Brain microvascular endothelial cell (primary cell): ENCODE measurements at regions not wholly inside any gene's neighbourhood (a gene's known extent, or its start where the extent isn't known, plus 50 kb on each side); places are given as distances from the start of the nearest gene placed in this dataset.

ENCODE experiments used
- DNase-seq: peaks from one replicate; pipeline ENCODE4 v3.0.0-alpha.2; 2020
- H3K27ac ChIP-seq: fragments of 250-450 bp; sonication (Bioruptor Pico); 2 replicates; pipeline ENCODE4 v1.5.1; 2020; ENCODE audit warnings: mild to moderate bottlenecking, moderate library complexity
- H3K27me3 ChIP-seq: fragments of 250-450 bp; sonication (Bioruptor Pico); replicated peaks from 2 replicates; pipeline ENCODE4 v1.5.1; 2020; ENCODE audit warnings: mild to moderate bottlenecking
- H3K36me3 ChIP-seq: fragments of 250-450 bp; sonication (Bioruptor Pico); replicated peaks from 2 replicates; pipeline ENCODE4 v1.5.1; 2020; ENCODE audit warnings: mild to moderate bottlenecking
- H3K4me3 ChIP-seq: 2 replicates; pipeline ENCODE4 v1.5.1; 2011; ENCODE audit warnings: low read depth, mild to moderate bottlenecking, control low read depth, low read length, moderate library complexity
- CTCF ChIP-seq: IDR thresholded peaks from 2 replicates; pipeline ENCODE4 v1.5.1; 2011; ENCODE audit warnings: low read depth, mild to moderate bottlenecking, moderate library complexity, low read length, control low read depth, inconsistent platforms; ENCODE audit errors: missing control alignments
- in situ Hi-C: cut with HindIII; loops from 2 replicates; pipeline ENCODE4 v1.10.0; 2017; ENCODE audit warnings: low sequenced_read_pairs, low pct_ligation_motif_present

- TF ChIP-seq CTCF = no peak
Measured at GRCh38 chr7:124089621-124090020, 56.8 kb upstream of the TMEM229A start.

GRCh38 chr7:124088590-124088989 lies 55.7 kb upstream of the TMEM229A start:
- DNase-seq = no peak

More at GRCh38 chr7:124089621-124090020, 56.8 kb upstream of the TMEM229A start:
- DNase-seq = no peak
- Histone ChIP-seq H3K27me3 (no peaks in the 10 kb centered on the region), H3K27ac (no peak overlapping the region), H3K36me3 (no peaks in the 10 kb centered on the region), H3K4me3 (no peak overlapping the region)
- in situ Hi-C loops = no loop called here

GRCh38 chr7:124086843-124087242 lies 54.0 kb upstream of the TMEM229A start:
- Histone ChIP-seq H3K36me3 (no peaks in the 10 kb centered on the region), H3K4me3 (no peak overlapping the region), H3K27ac (no peak overlapping the region), H3K27me3 (no peaks in the 10 kb centered on the region)
- no peak for DNase-seq
- in situ Hi-C loops = no loop called here
- no peak for TF ChIP-seq CTCF

More at GRCh38 chr7:124088590-124088989, 55.7 kb upstream of the TMEM229A start:
- TF ChIP-seq CTCF = no peak
- Histone ChIP-seq H3K4me3 (no peak overlapping the region), H3K36me3 (no peaks in the 10 kb centered on the region), H3K27ac (no peak overlapping the region), H3K27me3 (no peaks in the 10 kb centered on the region)
- in situ Hi-C loops = no loop called here

GRCh38 chr7:124085179-124085578 lies 52.3 kb upstream of the TMEM229A start:
- Histone ChIP-seq H3K4me3 (no peak overlapping the region), H3K36me3 (no peaks in the 10 kb centered on the region), H3K27ac (no peak overlapping the region), H3K27me3 (no peaks in the 10 kb centered on the region)
- no peak for TF ChIP-seq CTCF
- DNase-seq = peak; percentile 29
- in situ Hi-C loops = no loop called here

GRCh38 chr7:124084024-124084423 lies 51.2 kb upstream of the TMEM229A start:
- DNase-seq = no peak

More at GRCh38 chr7:124084024-124084423, 51.2 kb upstream of the TMEM229A start:
- no peaks in the 10 kb centered on the region for H3K27me3 ChIP-seq
- no peak overlapping the region for H3K27ac ChIP-seq
- no peak for TF ChIP-seq CTCF
- in situ Hi-C loops = no loop called here
- H3K4me3 ChIP-seq = no peak overlapping the region
- no peaks in the 10 kb centered on the region for H3K36me3 ChIP-seq
